HG02973 (cell line): ENCODE measurements at regions not wholly inside any gene's neighbourhood (a gene's known extent, or its start where the extent isn't known, plus 50 kb on each side); places are given as distances from the start of the nearest gene placed in this dataset.

Experiments used
- ATAC-seq: cut with Tn5 transposase; IDR thresholded peaks from one replicate; pipeline ENCODE4 v1.9.1; 2021; ENCODE audit warnings: moderate library complexity; ENCODE audit not compliant: unreplicated experiment

DNA sequence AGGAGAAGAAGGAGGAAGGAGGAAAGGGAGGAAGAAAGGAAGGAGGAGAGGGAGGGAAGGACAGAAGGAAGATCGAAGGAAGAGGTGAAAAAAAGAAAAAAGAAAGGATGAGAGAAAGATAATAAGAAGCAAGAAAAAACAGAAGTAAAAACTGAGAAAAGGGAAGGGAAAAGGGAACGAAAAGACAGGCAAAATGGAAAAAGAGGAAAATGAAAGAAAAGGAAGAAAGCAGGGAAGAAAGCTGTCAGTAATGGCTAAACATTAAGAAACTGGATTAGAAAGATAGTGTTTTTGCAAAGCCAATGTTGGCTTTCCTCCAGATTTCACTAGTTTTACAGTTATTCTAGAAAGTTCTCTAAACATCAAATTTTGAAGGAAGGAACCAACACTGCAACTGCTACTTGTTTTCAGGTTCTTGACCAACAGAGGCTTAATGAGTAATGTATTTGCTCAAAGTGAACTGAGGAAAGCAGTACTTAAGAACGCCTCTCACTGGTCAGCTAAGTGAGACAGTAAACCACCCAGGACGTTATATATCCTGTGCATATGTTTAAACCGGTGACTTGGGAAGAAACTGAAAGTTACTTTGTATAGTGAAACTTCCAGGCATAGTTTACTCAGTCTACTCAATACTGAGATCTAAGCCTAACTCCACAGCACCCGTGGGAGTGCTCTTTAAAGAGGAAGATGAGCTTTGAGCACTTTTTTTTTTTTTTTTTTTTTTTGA, 286.2 kb upstream of the TRIB2 start:
- peak; percentile 99 for ATAC-seq

DNA sequence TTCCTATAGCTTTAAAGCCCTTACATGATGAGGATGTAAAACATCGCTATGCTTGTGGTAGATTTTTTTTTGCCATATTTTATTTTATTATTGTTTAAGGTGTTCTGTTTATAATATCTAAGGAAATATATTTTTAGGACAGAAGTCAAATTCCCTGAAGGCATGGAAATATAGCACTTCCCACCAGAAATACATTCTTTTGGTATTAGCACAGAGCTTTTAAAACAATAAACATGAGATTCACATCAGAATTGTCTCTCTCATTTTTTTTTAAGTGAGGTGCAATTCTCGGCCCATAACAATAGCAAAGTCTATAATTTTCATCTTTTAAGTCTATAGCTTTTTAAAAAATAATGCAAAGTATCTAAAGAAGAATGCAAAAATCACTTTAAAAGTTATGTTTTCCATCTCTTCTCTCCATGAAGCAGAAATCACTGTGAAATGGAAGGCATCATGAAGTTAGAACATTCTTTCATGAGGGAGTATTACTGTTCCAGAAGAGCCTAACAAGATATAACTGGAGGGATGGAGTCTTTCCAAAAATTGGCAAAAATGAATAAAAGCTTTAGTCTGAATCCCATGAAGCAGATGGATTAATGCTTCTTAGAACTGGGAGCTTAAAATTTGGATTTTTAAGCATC, 283.6 kb upstream of the TRIB2 start:
- no peak for ATAC-seq

DNA sequence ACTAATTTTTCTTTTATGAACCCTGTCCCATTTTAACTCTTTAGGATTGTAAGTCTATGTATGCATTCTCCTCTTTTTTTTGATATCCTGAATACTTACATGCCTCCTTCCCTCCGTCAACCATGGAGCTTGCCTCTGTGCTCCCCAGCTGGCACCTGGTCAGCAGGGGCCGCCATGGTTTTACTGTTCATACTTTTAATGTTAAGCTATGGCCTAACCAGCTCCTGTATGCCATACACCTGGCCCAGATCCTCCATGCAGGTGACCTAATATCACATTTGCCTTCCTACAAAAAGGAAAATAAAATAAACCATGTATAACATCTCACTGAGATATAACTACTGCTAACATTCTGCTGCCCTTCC, 283.1 kb upstream of the TRIB2 start:
- no peak for ATAC-seq

DNA sequence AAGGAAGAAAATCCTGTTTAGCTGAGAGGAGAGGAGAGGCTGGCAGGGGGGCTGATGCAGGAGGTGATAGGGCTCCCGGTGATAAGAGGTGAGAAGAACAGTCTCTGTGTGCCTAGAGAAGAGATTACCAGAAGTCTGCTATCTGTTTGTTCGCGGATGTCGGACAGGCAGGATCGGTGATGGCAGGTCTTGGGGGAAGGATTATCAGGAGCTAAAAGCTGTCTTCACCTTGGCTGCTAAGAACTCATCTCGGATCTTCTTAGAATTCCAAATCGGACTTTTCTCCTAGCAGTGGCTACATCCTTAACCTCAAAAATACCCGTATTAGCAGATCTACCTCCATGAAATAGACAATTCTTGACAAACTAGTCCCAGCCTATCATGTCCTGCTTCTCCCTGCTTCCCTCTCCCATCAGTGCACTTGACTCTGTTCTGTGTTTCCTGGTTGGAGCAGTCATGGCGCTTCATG, 282.1 kb upstream of the TRIB2 start:
- no peak for ATAC-seq

DNA sequence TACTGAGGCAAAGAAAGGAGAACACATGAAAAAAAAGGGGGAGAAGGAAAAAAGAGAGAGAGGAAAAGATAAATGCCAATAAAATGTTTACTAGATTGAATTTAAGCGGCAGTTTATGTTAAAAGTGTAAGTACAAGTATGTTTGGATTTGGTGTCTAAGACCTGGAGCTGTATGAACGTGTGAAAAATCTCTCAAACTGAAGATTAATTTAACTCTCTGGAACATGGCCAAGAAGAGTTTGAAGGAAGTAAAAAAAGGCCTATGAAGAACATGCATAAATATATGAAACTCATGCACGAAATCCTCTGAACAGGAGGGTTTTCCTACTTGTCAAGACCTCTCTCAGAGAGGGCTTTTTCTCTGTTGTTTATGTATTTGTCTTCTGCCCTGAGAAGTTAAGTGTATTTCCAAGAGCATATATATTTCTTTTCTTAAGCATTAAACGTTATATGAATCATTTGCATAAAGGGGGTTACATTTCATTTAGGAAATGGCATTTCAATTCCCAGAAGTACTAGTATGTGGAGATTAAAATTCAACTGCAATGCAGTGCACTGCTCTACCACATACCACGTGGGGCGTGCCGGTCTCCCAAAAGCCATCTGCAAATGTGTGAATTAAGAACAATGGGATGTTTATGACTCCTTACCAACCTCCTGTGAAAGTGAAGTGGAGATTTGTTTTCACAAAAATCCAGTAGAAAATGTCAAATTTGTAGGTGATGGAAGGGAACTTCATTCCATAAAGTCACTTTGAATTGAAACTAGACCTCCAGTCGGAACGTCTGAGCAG, 281.1 kb upstream of the TRIB2 start:
- no peak for ATAC-seq

DNA sequence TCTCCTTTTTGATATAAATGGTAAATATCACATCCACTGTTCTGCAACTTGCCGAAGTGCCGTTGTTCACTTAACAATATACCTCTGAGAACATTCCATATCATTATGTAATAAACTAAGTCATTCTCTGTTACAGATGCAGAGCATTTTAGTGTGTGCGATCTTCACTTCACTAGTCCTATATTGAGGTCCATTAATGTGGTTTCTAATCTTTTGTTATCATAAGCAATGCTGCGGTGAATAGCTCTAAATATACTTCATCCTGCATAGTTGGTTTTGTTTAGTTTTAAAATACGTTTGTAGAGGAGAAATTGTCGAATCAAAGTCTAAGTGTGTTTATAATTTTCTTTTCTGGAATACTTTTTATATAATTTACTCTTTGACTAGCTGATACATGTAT, 280.3 kb upstream of the TRIB2 start:
- no peak for ATAC-seq

DNA sequence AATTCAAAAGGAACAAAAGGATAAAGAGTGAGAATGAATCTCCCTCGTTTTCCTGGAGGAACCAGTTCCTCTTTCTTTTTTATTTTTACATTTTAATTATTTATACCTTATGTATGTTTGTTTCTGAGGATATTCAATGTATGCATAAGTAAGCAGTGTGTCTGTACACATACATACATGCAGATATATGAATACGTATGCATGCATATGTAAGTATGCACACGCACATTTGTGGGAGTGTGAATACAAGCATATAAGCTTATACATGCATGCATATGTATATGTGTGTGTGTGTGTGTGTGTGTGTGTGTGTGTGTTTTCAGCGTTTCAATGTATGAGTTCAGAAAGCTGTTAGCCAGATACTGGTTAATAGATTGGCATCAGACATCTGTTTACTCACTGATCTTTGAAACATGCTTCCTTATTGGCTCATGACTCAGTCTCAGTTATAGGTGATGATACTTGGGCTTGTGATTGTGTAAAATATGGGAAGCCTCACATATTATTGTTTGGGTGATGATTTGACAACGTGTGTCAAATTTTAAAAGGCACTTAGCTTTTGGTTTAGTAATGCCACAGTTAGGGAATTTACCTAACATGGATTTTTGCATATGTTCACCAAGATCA, 279.7 kb upstream of the TRIB2 start:
- ATAC-seq: no peak

DNA sequence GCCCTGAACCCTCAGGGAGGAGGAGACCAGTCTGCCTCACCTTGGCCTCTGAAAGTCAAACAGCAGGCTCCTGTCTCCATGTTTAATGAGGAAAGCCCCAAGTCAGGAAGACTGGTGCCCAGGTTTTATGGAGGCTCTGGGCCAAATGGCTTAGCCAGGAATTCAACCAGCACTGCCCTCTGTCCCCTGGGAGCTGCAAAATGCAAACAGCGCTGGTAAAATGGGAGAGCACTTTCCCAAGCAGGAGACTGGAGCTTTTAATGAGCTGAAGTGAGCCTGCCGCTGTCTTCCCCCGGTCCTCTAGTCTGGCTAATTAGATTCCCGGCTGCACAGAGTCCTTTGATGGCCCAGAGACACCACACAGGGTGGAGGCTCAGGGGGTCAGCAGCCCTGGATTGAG, 276.0 kb upstream of the TRIB2 start:
- ATAC-seq: no peak

DNA sequence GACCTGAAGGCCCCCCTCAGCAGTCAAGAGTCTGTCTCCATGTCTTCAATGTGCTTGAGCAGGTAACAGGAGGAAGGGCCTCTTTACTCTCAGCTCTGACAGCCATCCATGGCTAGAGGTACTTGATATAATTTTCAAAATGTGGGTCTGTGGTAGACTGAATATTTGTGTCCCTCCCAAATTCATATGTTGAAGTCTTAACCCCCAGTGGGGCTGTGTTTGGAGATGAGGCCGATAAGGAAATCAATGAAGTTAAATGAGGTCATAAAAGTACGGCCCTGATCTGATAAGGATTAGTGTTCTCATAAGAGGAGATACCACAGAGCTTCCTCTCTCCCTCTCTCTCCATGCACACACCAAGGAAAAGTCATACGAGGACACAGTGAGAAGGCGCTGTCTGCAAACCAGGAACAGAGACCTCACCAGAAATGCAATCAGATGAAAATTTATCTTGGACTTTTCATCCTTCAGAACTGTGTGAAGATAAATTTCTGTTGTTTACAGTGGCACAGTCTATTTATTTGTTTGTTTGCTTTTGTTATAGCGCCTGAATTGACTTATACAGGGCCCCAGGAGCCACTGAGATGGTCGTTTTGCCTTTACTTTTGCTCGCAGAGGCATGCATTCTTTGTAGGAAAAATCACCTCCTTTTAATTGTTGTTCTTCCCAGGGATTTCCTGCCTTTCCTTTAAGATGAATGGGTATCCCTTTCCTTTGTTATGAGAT, 274.8 kb upstream of the TRIB2 start:
- no peak for ATAC-seq

DNA sequence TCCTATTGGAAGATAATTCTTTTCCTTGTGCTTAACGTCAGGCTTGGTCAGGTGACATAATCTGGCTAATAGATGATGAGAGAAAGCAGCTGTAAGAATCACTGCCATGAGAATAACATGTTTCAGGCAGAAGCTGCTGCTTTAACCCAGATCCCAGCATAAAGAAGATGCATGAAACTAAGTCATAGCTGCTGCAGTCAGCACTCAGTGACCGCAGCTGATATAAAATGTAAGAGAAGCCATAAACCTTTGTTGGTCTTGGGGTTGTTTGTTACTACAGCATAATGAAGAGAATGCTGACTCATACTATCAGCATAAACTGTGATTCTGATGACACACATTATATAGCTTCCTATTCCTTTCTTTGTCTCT, 274.3 kb upstream of the TRIB2 start:
- ATAC-seq: no peak

DNA sequence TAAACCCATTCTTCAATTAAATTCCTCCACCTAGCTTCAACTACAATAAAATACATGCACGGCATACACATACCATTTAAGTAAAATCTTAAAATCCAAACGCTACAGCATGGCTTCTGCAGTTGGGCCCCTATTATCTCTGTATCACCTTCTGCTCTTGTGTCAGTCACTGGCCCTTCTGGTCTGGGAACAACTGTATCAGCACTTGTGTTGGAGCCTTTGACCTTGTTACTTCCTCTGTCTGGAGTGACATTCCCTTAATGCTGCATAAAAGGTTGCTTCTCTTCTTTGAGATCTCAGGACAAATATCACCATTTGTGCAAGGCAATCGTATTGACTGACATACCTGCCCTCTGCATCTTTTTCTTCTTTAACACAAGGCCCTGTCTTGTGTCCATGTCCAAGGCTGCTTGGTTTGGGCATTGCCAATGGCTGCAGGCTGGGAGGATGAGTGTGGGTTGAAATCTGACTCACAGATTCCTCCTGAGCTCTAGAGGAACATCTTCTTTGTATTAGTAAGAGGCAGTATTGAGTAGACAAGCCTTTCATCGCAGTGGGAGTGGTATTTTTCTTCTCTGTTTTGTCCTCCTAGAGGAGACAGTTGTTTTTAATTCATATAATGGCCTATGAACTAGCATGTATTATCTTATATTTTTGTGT, 267.8 kb upstream of the TRIB2 start:
- ATAC-seq: no peak

DNA sequence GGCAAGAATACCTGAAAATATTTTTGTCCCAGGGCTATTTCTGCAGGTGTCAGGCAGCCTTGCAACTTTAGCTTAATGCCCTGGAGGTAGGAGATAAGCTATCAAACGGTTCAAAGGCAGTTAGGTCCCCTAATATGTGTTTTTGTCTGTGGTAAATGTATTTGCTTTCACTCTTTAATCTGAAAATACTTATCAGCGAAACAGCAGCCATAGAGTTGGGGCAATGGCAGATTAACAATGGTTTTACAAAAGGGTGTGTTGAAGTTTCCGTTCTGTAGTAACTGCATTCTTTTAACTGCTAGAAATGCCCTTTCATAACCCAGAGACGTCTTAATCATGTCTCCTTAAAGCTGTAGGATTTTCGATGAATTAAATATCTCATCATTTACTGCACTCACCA, 265.0 kb upstream of the TRIB2 start:
- ATAC-seq: no peak

DNA sequence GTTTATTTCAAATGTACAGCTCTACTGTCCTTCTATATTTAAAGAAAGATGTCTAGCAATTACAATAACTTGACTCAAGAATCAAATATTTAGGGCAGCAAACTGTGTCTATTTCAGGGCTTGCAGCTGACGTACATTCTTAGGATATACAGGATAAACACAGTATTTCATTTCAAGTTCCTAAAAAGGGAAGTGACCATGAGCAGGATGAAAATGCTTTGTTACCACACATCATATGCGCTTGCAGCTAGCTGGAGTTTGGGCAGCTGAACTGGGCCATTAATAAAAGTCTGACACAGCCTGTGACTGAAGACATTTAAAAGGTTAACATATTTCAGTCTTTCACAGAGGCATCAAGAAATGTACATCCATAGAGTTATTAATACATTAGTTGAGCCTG, 264.6 kb upstream of the TRIB2 start:
- ATAC-seq: no peak

DNA sequence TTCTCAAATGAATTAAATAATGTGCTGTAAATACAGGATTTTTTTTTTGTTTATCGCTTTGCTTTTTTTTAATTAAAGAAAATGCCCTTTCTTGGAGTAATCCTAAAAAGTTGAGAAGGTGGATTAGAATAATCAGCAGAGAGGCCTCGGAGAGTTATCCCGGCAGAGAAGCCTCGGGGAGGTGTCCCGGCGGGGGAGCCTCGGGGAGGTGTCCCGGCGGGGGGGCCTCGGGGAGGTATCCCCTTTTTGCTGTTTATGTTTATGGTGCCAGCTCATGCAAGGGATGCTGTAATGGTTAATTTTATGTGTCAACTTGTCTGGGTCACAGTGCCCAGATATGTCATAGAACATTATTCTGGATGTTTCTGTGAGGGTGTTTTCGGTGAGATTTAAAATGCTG, 263.0 kb upstream of the TRIB2 start:
- no peak for ATAC-seq

DNA sequence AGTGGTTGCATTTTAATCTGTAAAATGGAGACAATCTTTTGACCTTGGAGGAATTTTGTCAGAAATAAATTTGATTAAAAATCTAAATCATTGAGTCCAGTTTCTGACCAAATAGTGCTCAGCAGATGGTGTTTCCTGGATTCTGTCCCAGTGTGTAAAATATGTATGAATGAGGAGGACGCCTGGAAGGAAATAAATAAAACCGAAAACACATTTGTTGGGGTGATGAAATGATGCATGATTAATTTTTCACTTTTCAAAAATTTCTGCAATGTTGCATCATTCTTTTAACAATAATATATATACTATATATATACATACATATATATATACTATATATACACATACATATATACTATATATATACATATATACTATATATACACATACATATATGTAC, 261.1 kb upstream of the TRIB2 start:
- no peak for ATAC-seq

DNA sequence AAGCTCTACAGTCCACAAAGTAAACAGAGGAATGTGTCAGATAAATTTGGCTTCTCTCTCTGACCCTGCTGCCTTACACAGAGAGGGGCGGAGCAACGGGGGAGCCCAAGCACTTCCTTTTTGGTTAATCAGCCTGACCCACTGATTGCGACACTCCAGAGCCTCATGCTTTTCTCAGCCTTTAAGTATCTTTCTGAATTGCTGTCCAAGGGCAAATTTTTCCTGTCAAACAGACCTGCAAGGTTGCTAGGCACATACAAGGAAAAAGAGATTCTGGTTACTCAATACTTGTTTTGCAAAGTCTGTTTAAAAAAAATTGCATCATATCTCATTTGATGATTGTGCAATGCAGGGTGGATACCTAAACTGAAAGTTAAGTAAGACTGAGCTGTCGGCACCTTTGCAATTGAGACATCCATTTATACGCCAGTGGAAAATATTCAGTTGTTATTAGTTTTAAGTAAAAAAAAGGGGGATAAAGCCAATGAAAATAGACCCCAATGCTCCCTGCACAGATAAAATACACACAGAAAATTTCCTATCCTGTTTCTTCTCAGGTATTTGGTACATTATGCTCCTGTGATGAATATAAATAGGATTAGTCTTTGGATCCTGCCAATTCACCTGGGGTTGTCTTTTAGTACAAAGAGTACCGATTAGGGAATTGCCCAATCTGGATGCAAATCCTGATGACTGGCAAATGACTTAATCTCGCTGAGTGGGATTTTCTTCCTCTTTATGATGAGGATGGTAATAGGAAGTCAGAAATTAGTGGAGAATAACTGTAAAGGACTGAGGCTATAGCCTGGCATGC, 260.2 kb upstream of the TRIB2 start:
- peak; percentile 98 for ATAC-seq

DNA sequence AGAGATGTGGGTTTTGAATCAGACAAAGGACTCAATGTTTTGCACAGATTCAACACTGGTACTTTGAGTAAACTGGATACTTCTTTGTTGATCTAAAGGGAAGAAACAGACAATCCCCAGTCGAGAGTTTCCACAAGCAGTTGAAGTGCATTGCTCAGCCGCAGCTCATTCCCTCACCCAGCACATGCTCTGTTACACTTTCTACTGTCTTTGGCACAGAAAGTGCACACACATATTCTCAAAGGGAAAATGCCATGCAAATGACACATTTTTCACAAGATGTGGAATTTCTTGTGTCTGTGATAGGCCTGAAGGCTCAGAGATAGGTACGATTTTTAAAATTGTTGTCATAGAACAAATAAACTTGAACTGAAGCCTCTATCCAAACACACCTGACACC, 258.9 kb upstream of the TRIB2 start:
- ATAC-seq: no peak

DNA sequence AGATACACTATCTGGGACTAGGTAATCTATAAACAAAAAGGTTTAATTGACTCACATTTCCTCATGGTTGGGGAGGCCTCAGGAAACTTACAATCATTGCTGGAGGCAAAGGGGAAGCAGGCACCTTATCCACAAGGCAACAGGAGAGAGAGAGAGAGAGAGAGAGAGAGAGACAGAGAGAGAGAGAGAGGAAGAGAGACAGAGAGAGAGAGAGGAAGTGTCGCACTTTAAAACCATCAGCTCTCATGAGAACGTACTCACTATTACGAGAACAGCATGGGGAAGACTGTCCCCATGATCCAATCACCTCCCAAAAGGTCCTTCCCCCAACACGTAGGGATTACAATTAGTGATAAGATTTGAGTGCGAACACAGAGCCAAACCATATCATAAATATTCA, 253.5 kb upstream of the TRIB2 start:
- no peak for ATAC-seq

DNA sequence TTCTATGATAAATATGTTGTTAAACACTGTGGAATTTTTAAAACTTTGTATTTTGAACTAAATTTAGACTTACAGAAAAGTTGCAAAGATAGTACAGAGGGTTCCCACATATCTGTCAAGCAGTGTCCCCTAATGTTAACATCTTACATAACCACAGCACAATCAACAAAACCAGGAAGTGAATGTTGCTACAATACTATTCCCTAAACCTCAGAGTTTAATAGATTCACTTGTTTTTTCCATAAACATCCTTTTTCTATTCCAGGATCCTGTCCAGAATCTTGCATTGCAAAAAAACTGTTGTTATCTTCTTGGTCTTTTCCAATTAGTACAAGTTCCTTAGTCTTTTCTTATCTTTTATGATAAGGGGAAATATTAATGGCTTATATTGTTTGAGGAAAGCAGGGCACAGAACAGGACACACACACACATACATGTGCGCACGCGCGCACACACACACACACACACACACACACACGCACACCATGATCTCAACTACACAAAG, 251.1 kb upstream of the TRIB2 start:
- ATAC-seq: no peak
